GM12875 (cell line): ENCODE measurements at regions not wholly inside any gene's neighbourhood (a gene's known extent, or its start where the extent isn't known, plus 50 kb on each side); places are given as distances from the start of the nearest gene placed in this dataset.

Source experiments
- H3K4me3 ChIP-seq: one replicate; pipeline ENCODE4 v1.5.1; 2011; ENCODE audit warnings: low read depth, low read length, control low read depth
- TF ChIP-seq, protein P1 (sequence below): IDR thresholded peaks from 2 replicates; pipeline ENCODE4 v1.5.1; 2011; ENCODE audit warnings: low read depth, mild to moderate bottlenecking, control low read depth, inconsistent platforms, low read length, moderate library complexity, borderline replicate concordance; ENCODE audit not compliant: insufficient read depth

DNA sequence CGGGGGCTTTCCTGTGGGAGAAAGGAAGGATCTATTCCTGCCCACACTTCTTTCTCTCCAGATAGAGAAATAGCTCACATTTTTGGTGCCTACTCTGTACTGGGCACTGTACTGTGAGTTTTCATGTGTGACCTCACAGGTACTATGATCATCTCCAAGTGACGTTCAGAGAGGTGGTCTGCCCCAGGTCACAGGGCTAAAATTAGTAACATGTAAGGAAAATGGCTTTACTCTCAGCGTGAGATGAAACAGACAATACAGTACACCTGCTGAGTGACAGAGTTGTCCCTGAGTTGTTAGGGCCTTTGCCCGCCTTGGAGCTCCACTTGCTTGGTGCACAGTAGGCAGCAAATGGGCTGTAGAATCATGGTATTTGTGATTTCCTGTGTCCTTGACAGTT is 306.1 kb upstream of the DMRT1 start:
- H3K4me3 ChIP-seq: no peak overlapping the region

DNA sequence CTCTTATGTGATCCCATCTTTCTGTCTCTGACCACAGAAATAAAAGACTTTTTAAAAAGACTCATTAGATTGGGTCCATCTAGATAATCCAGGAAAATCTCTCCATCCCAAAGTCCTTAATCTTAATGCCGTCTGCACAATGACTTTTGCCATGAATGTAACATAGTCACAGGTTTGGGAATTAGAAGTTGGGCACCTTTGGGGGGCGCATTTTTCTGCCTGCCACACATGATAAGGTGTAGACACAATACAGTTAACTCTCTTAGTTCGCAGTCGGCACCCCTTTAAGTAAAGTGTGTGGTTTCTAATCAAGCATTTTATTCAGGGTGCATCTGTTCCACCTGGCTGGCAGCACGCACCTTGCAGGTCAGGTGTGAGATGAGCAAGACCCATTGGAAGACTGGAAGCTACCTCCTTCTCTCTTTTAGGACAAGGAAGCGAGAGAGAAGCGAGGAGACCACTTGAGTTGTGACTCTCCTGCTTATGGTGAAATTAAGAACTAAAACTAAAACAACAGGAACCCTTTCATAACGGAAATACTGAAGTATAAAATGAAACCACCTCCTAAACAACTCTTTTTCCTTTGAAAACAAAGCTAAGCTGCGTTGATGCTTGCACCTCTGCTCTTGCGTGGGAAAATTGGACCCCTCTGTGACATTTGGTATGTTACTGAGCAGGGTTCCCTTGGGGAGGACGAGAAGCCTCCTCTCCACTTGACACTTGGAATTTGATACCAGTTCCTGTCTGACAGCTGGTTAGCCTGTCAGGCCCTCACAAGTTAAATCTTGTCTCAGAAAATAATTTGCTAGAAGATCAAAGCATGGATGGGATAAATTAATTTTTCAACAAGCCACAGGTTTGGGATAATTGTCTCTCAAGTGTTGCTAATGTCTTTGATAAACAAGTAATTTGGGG is 304.6 kb upstream of the DMRT1 start:
- TF ChIP-seq, protein P1, sequence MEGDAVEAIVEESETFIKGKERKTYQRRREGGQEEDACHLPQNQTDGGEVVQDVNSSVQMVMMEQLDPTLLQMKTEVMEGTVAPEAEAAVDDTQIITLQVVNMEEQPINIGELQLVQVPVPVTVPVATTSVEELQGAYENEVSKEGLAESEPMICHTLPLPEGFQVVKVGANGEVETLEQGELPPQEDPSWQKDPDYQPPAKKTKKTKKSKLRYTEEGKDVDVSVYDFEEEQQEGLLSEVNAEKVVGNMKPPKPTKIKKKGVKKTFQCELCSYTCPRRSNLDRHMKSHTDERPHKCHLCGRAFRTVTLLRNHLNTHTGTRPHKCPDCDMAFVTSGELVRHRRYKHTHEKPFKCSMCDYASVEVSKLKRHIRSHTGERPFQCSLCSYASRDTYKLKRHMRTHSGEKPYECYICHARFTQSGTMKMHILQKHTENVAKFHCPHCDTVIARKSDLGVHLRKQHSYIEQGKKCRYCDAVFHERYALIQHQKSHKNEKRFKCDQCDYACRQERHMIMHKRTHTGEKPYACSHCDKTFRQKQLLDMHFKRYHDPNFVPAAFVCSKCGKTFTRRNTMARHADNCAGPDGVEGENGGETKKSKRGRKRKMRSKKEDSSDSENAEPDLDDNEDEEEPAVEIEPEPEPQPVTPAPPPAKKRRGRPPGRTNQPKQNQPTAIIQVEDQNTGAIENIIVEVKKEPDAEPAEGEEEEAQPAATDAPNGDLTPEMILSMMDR: no peak
- no peak overlapping the region for H3K4me3 ChIP-seq

More for the DNA sequence above, 306.1 kb upstream of the DMRT1 start:
- TF ChIP-seq, protein P1: no peak

DNA sequence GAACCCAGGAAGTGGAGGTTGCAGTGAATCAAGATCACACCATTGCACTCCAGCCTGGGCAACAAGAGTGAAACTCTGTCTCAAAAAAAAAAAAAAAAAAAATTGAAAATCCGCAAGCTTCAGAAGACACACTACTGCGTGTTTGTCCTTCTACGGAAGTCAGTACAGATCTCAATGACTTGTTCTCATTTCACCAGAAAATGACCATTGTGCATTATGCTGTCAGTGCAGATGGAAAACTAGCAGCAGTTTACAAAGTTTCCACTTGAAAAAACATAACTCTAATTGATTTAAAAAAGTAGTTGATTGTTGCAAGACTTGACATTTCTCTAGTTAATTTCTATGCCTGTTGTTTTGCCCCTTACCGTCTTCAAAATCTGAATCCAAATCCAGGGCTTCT is 298.0 kb upstream of the DMRT1 start:
- no peak overlapping the region for H3K4me3 ChIP-seq
- TF ChIP-seq, protein P1: no peak

DNA sequence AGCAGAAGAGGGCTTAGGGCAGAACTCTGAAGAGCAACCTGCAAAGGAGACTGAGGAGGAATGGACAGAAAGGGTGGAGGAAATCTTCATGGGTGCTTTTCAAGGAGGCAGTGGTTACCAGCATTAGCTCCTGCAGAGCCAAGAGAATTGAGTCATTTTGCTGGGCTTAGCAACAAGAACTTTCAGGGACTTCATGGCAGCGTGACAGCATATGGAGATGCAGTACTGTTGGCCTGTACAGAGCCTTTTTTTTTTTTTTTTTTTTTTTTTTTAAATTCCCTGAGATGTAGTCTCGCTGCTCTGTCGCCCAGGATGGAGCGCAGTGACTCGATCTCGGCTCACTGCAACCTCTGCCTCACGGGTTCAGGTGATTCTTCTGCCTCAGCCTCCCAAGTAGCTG is 296.0 kb upstream of the DMRT1 start:
- TF ChIP-seq, protein P1: no peak
- no peak overlapping the region for H3K4me3 ChIP-seq

DNA sequence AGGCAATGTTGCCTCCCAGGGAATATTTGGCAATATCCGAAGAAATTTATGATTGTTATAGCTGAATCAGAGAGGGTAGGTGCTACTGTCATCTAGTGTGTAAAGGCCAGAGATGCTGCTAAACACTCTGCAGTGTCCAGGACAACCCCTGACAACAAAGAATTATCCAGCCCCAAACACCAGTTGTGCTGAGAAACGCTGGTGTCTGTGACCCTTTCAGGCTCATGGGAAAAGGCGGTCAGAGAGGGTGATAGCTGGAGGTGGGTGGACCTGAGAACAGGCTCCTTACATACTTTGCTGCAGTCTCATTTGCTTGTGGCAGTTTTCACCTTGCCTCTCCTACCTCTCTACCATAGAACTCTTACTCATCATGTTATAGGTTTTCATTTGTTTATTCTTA is 295.3 kb upstream of the DMRT1 start:
- H3K4me3 ChIP-seq: no peak overlapping the region
- TF ChIP-seq, protein P1: no peak

DNA sequence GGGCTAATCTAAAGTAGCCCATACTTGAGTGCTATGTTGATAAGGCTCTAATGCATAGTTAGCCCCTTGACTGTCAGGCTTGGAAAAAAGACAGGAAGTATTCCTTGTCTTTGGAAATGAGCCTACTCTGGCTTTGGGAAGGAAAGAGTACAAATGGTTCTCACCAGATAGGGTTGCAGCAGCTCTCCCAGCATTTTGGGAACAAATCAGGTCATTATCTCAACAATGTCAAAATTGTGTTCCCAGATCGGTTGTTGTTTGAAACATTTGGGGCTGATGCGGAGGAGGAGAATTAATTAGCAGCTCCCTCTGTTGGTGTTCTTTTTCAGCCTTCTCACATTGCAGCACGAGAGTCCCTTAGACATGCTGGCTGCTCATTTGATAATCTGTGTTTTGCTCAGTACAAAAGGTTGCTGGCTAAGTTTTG is 294.7 kb upstream of the DMRT1 start:
- no peak overlapping the region for H3K4me3 ChIP-seq
- TF ChIP-seq, protein P1: peak; percentile 2; the same call in 1 of the 2 replicates

DNA sequence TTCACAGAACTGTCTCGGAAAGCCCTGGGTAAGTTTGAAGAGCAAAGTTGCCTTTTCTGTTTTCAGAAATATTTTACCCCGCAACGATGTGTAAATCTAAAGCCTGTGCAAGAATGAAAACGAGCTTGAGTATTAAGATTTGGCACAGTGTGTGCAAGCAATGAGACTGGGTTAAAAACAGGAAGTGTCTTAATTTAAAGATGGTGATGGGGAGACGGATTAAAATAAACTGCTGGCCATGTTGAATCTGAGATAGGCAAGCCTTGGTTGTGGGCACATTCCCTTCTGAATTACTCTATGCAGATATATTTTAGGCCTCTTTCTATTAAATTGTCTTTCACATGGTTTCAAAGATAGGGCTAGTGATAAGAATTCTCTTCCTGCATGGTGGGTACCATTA is 294.2 kb upstream of the DMRT1 start:
- H3K4me3 ChIP-seq: no peak overlapping the region
- TF ChIP-seq, protein P1: no peak
